ENCODE measurements at regions not wholly inside any gene's neighbourhood (a gene's known extent, or its start where the extent isn't known, plus 50 kb on each side); places are given as distances from the start of the nearest gene placed in this dataset.
"Not testable (repeated sequence)": the region's sequence is repeated elsewhere in the genome, so short reads cannot be mapped to it uniquely, and the experiment has no call there.

GRCh38 chr21:38997843-38998175 lies 185.4 kb downstream of the PSMG1 start:
- not testable (repeated sequence) for DNase-seq

GRCh38 chr21:38997051-38997842 lies 186.0 kb downstream of the PSMG1 start:
- DNase-seq, result no peak

- DNase-seq, result no peak
Observed at GRCh38 chr21:38996355-38996754, 186.9 kb downstream of the PSMG1 start.

- DNase-seq, result no peak
Observed at GRCh38 chr21:38995731-38996130, 187.5 kb downstream of the PSMG1 start.

GRCh38 chr21:38995071-38995669 lies 188.1 kb downstream of the PSMG1 start:
- no peak for DNase-seq

GRCh38 chr21:38994042-38994441 lies 188.3 kb downstream of the ETS2 start:
- no peak for DNase-seq

GRCh38 chr21:38993561-38993960 lies 187.8 kb downstream of the ETS2 start:
- no peak for DNase-seq

GRCh38 chr21:38992737-38993136 lies 187.0 kb downstream of the ETS2 start:
- no peak for DNase-seq

- DNase-seq, result no peak
Observed at GRCh38 chr21:38990424-38990794, 184.7 kb downstream of the ETS2 start.

GRCh38 chr21:38989745-38990423 lies 184.2 kb downstream of the ETS2 start:
- no peak for DNase-seq

- DNase-seq, result no peak
Observed at GRCh38 chr21:38989379-38989744, 183.6 kb downstream of the ETS2 start.

- DNase-seq, result no peak
Observed at GRCh38 chr21:38988509-38989378, 183.0 kb downstream of the ETS2 start.

GRCh38 chr21:38987633-38988508 lies 182.1 kb downstream of the ETS2 start:
- no peak for DNase-seq

- no peak for DNase-seq
Observed at GRCh38 chr21:38986806-38987632, 181.3 kb downstream of the ETS2 start.

- DNase-seq, result no peak
Observed at GRCh38 chr21:38986406-38986805, 180.7 kb downstream of the ETS2 start.

- peak in 1 of 2 donors; percentile 47 for DNase-seq
Observed at GRCh38 chr21:38985568-38986378, 180.0 kb downstream of the ETS2 start.

- DNase-seq, result no peak
Observed at GRCh38 chr21:38984982-38985567, 179.3 kb downstream of the ETS2 start.

- no peak for DNase-seq
Observed at GRCh38 chr21:38984568-38984967, 178.8 kb downstream of the ETS2 start.

- no peak for DNase-seq
Observed at GRCh38 chr21:38983560-38983959, 177.8 kb downstream of the ETS2 start.

- DNase-seq, result no peak
Observed at GRCh38 chr21:38982804-38983203, 177.1 kb downstream of the ETS2 start.

Data from CD4-positive, alpha-beta T cell treated with Interleukin-4 for 1 hour (primary cell).